HCT116 (cell line): ENCODE measurements at regions not wholly inside any gene's neighbourhood (a gene's known extent, or its start where the extent isn't known, plus 50 kb on each side); places are given as distances from the start of the nearest gene placed in this dataset.

Experiments used
- ATAC-seq: fragments of 200-7000 bp; cut with Tn5 transposase; 2 replicates; pipeline ENCODE4 v1.9.1; 2020; ENCODE audit warnings: mild to moderate bottlenecking, moderate library complexity
- BruUV-seq: library from RNA; stranded (reverse); fragments of 400-500 nt; replicated peaks from 2 replicates; lab custom pipeline; 2021; lab: Mats Ljungman, UMichigan
- CTCF ChIA-PET: fragments of 300-600 bp; sonication (Branson Sonifier 250); formaldehyde crosslinking; loops from one replicate; lab custom pipeline; 2021; ENCODE audit warnings: antibody characterized with exemption; lab: Charles Lee
- POLR2A ChIA-PET: fragments of 300-600, 350-600 bp; sonication (Branson Sonifier 250); formaldehyde crosslinking; loops from one replicate; lab custom pipeline; 2021; ENCODE audit warnings: antibody characterized with exemption; lab: Charles Lee
- RAD21 ChIA-PET, 2 experiments: fragments of 300-600 bp; sonication (Branson Sonifier 250); formaldehyde crosslinking; loops; one replicate each; lab custom pipeline; 2023; ENCODE audit warnings: low total read pairs in 2 of 2; ENCODE audit not compliant: uncharacterized antibody in 2 of 2, unreplicated experiment in 2 of 2, low non-redundant PET in 1 of 2; lab: Charles Lee
- DNase-seq: peaks from one replicate; pipeline ENCODE4 v3.0.0-alpha.2; 2010; ENCODE audit warnings: low read depth, low spot score
- H2AFZ ChIP-seq: fragments of 200-600 bp; shearing (Covaris generic), sonication (generic); 2 replicates; pipeline ENCODE4 v1.6.1; 2017; ENCODE audit warnings: low read depth, mixed run types, mixed read lengths, antibody characterized with exemption, low read length; ENCODE audit not compliant: poor library complexity, severe bottlenecking
- H3K27ac ChIP-seq: 2 replicates; pipeline ENCODE4 v1.5.1; 2012; ENCODE audit warnings: low read depth, low read length
- H3K27me3 ChIP-seq: fragments of 200-600 bp; sonication (generic); 2 replicates; pipeline ENCODE4 v1.6.1; 2016; ENCODE audit warnings: mixed run types, low read length, mixed read lengths; ENCODE audit not compliant: insufficient read depth
- H3K36me3 ChIP-seq, 2 experiments: fragments of 200-500 bp in 1 of 2; fragments of 200-600 bp in 1 of 2; sonication (Bioruptor generic) in 1 of 2; sonication (generic) in 1 of 2; 2 replicates each; pipeline versions ENCODE4 v1.5.1 to v1.6.1; 2014 to 2016; ENCODE audit warnings: low read length in 2 of 2, inconsistent platforms in 1 of 2, mixed read lengths in 1 of 2, mixed run types in 1 of 2; ENCODE audit not compliant: insufficient read depth in 2 of 2, control insufficient read depth in 1 of 2
- H3K4me1 ChIP-seq, 2 experiments: fragments of 200-600 bp in 1 of 2; sonication (generic) in 1 of 2; 2 replicates each; pipeline versions ENCODE4 v1.5.1 to v1.6.1; 2012 to 2017; ENCODE audit warnings: low read length in 2 of 2, inconsistent platforms in 1 of 2, mild to moderate bottlenecking in 1 of 2, mixed read lengths in 1 of 2, mixed run types in 1 of 2, moderate library complexity in 1 of 2; ENCODE audit not compliant: insufficient read depth in 2 of 2, control insufficient read depth in 1 of 2
- H3K4me2 ChIP-seq: fragments of 200-600 bp; sonication (generic); 2 replicates; pipeline ENCODE4 v1.6.1; 2017; ENCODE audit warnings: mixed run types, low read length, mixed read lengths
- H3K4me3 ChIP-seq, 2 experiments: fragments of 200-600 bp in 1 of 2; sonication (generic) in 1 of 2; replicated peaks in 1 of 2; 2 replicates each; pipeline ENCODE4 v1.5.1; 2011 to 2016; ENCODE audit warnings: low read length in 2 of 2, control low read depth in 1 of 2, low read depth in 1 of 2, mild to moderate bottlenecking in 1 of 2, mixed read lengths in 1 of 2, mixed run types in 1 of 2
- H3K79me2 ChIP-seq: fragments of 200-600 bp; sonication (generic); 2 replicates; pipeline ENCODE4 v1.6.1; 2017; ENCODE audit warnings: mild to moderate bottlenecking, mixed run types, low read length, moderate library complexity, mixed read lengths; ENCODE audit not compliant: insufficient read depth
- H3K9ac ChIP-seq: fragments of 200-600 bp; sonication (generic); 2 replicates; pipeline ENCODE4 v1.6.1; 2016; ENCODE audit warnings: low read length, mixed read lengths
- H3K9me2 ChIP-seq: fragments of 200-600 bp; sonication (generic), shearing (Covaris generic); 2 replicates; pipeline ENCODE4 v1.6.1; 2017; ENCODE audit warnings: mixed run types, mild to moderate bottlenecking, moderate library complexity; ENCODE audit not compliant: insufficient read depth
- H3K9me3 ChIP-seq, 2 experiments: fragments of 200-500 bp in 1 of 2; fragments of 200-600 bp in 1 of 2; sonication (Bioruptor generic) in 1 of 2; sonication (generic) in 1 of 2; 2 replicates each; pipeline ENCODE4 v1.6.1; 2014 to 2017; ENCODE audit warnings: low read length in 2 of 2, mixed read lengths in 2 of 2, inconsistent platforms in 1 of 2, low read depth in 1 of 2, mild to moderate bottlenecking in 1 of 2, mixed run types in 1 of 2, moderate library complexity in 1 of 2; ENCODE audit not compliant: control insufficient read depth in 1 of 2, insufficient read depth in 1 of 2
- H4K20me1 ChIP-seq: fragments of 200-600 bp; sonication (generic), shearing (Covaris generic); 2 replicates; pipeline ENCODE4 v1.6.1; 2017; ENCODE audit warnings: mixed run types, mild to moderate bottlenecking, moderate library complexity; ENCODE audit not compliant: insufficient read depth
- CBX3 ChIP-seq: IDR thresholded peaks from 2 replicates; pipeline ENCODE4 v1.6.1; 2012; ENCODE audit warnings: low read depth
- CEBPB ChIP-seq: IDR thresholded peaks from 2 replicates; pipeline ENCODE4 v1.6.1; 2012; ENCODE audit warnings: low read depth
- CTCF ChIP-seq, 3 experiments: fragments of 200-600 bp in 1 of 3; sonication (generic) in 1 of 3; IDR thresholded peaks in 2 of 3; conservative IDR thresholded peaks in 1 of 3; 2 replicates each; pipeline ENCODE4 v1.5.1; 2012 to 2017; ENCODE audit warnings: low read depth in 2 of 3, low read length in 2 of 3, antibody characterized with exemption in 1 of 3, borderline replicate concordance in 1 of 3, control low read depth in 1 of 3, mild to moderate bottlenecking in 1 of 3, mixed read lengths in 1 of 3, mixed run types in 1 of 3, moderate library complexity in 1 of 3; ENCODE audit not compliant: insufficient read depth in 1 of 3
- EGR1 ChIP-seq: IDR thresholded peaks from 2 replicates; pipeline ENCODE4 v1.6.1; 2012; ENCODE audit warnings: low read depth
- ELF1 ChIP-seq: IDR thresholded peaks from 2 replicates; pipeline ENCODE4 v1.6.1; 2012; ENCODE audit warnings: low read depth, borderline replicate concordance
- EZH2 ChIP-seq: fragments of 200-600 bp; sonication (generic); IDR thresholded peaks from 2 replicates; pipeline ENCODE4 v1.6.1; 2017; ENCODE audit warnings: antibody characterized with exemption, mixed run types
- EZH2phosphoT487 ChIP-seq: fragments of 200-600 bp; IDR thresholded peaks from 2 replicates; pipeline ENCODE4 v1.6.1; 2018; ENCODE audit warnings: antibody characterized with exemption, borderline replicate concordance
- JUND ChIP-seq: IDR thresholded peaks from 2 replicates; pipeline ENCODE4 v1.6.1; 2012
- RAD21 ChIP-seq: IDR thresholded peaks from 2 replicates; pipeline ENCODE4 v1.6.1; 2012; ENCODE audit warnings: low read depth, mild to moderate bottlenecking
- SP1 ChIP-seq: IDR thresholded peaks from 2 replicates; pipeline ENCODE4 v1.6.1; 2012; ENCODE audit warnings: low read depth
- TCF7L2 ChIP-seq: IDR thresholded peaks from 2 replicates; pipeline ENCODE4 v1.7.0; 2011; ENCODE audit warnings: borderline replicate concordance, inconsistent platforms; ENCODE audit not compliant: insufficient read depth, insufficient read length; ENCODE audit errors: extremely low read depth
- YY1 ChIP-seq: IDR thresholded peaks from 2 replicates; pipeline ENCODE4 v1.6.1; 2011; ENCODE audit warnings: low read length, low read depth, moderate library complexity, mild to moderate bottlenecking; ENCODE audit not compliant: insufficient replicate concordance; ENCODE audit errors: extremely low read depth
- ZFX ChIP-seq: fragments of 450-650 bp; IDR thresholded peaks from 2 replicates; pipeline ENCODE4 v1.6.1; 2017
- ZNF274 ChIP-seq: fragments of 200-500 bp; sonication (Bioruptor generic); IDR thresholded peaks from 2 replicates; pipeline ENCODE4 v1.6.1; 2014; ENCODE audit warnings: mild to moderate bottlenecking, low read depth, low read length, inconsistent platforms
- intact Hi-C: fragments of 100-400 bp; cut with micrococcal nuclease; formaldehyde crosslinking; loops from 2 replicates; pipeline ENCODE4 v1.10.0; 2022
- TF ChIP-seq, protein P1 (sequence below): IDR thresholded peaks from 2 replicates; pipeline ENCODE4 v1.6.1; 2012
- TF ChIP-seq, protein P2 (sequence below): IDR thresholded peaks from 2 replicates; pipeline ENCODE4 v1.6.1; 2011; ENCODE audit warnings: mild to moderate bottlenecking, low read length, moderate library complexity; ENCODE audit not compliant: insufficient replicate concordance; ENCODE audit errors: extremely low read depth

- CTCF ChIA-PET: interaction anchor here (1.5 kb wide), 1 partner anchor 9 kb away, joined by 3 read pairs; no protein-coding TSS in a partner anchor
These were observed 513.1 kb downstream of the MIAT start for GRCh38 chr22:27170491-27170890.

GRCh38 chr22:27171212-27171611 lies 513.8 kb downstream of the MIAT start:
- ATAC-seq (no peak), DNase-seq (no peak)
- no peak overlapping the region for H2AFZ ChIP-seq
- peaks cover 31% of the 10 kb centered on the region for H3K27me3 ChIP-seq
- intact Hi-C loops: no loop called here
- CTCF ChIA-PET: no interaction called here
- POLR2A ChIA-PET: no interaction called here
- H3K79me2 ChIP-seq: no peaks in the 10 kb centered on the region
- no peak overlapping the region for H3K4me3 ChIP-seq
- H3K36me3 ChIP-seq: no peaks in the 10 kb centered on the region
- H3K9me3 ChIP-seq: no peaks in the 10 kb centered on the region
- no peak overlapping the region for H3K27ac ChIP-seq
- no peak overlapping the region for H3K4me2 ChIP-seq
- no TSS peak for BruUV-seq
- H4K20me1 ChIP-seq: no peaks in the 10 kb centered on the region
- RAD21 ChIA-PET: no interaction called here
- H3K9ac ChIP-seq: no peak overlapping the region
- H3K9me2 ChIP-seq: no peaks in the 10 kb centered on the region
- H3K4me1 ChIP-seq: peaks cover 10 to 14% of the 10 kb centered on the region in 2 experiments
- no peak for TF ChIP-seq ZFX
- no peak for TF ChIP-seq EGR1
- TF ChIP-seq, protein P1, sequence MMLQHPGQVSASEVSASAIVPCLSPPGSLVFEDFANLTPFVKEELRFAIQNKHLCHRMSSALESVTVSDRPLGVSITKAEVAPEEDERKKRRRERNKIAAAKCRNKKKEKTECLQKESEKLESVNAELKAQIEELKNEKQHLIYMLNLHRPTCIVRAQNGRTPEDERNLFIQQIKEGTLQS: no peak
- no peak for TF ChIP-seq JUND
- TF ChIP-seq, protein P2, sequence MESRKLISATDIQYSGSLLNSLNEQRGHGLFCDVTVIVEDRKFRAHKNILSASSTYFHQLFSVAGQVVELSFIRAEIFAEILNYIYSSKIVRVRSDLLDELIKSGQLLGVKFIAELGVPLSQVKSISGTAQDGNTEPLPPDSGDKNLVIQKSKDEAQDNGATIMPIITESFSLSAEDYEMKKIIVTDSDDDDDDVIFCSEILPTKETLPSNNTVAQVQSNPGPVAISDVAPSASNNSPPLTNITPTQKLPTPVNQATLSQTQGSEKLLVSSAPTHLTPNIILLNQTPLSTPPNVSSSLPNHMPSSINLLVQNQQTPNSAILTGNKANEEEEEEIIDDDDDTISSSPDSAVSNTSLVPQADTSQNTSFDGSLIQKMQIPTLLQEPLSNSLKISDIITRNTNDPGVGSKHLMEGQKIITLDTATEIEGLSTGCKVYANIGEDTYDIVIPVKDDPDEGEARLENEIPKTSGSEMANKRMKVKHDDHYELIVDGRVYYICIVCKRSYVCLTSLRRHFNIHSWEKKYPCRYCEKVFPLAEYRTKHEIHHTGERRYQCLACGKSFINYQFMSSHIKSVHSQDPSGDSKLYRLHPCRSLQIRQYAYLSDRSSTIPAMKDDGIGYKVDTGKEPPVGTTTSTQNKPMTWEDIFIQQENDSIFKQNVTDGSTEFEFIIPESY: no peak
- TF ChIP-seq ELF1: no peak
- no peak for TF ChIP-seq CTCF (IDR thresholded peaks at IDR 0.05 in 2 of 3, conservative IDR thresholded peaks at IDR 0.05 in 1 of 3; ENCODE audit: borderline replicate concordance in 1 of 3, insufficient read depth in 1 of 3, low read depth in 2 of 3, low read length in 2 of 3)
- TF ChIP-seq TCF7L2: no peak
- TF ChIP-seq EZH2phosphoT487: no peak
- TF ChIP-seq RAD21: no peak
- no peak for TF ChIP-seq YY1
- TF ChIP-seq CBX3: no peak
- TF ChIP-seq EZH2: no peak
- TF ChIP-seq ZNF274: no peak
- no peak for TF ChIP-seq SP1
- no peak for TF ChIP-seq CEBPB

More at GRCh38 chr22:27170491-27170890, 513.1 kb downstream of the MIAT start:
- Histone ChIP-seq H3K79me2 (no peaks in the 10 kb centered on the region), H3K9me3 (no peaks in the 10 kb centered on the region), H3K9ac (no peak overlapping the region), H4K20me1 (no peaks in the 10 kb centered on the region), H3K36me3 (no peaks in the 10 kb centered on the region), H3K4me3 (no peak overlapping the region), H3K4me2 (peak overlapping the region; percentile 54), H3K4me1 (peaks cover 10 to 14% of the 10 kb centered on the region in 2 experiments), H3K27ac (no peak overlapping the region), H3K27me3 (peaks cover 24% of the 10 kb centered on the region), H2AFZ (no peak overlapping the region), H3K9me2 (no peaks in the 10 kb centered on the region)
- TF ChIP-seq RAD21 (no peak), SP1 (peak; percentile 30; the same call in 1 of the 2 replicates)
- ATAC-seq: peak; percentile 85
- RAD21 ChIA-PET: no interaction called here
- POLR2A ChIA-PET: no interaction called here
- intact Hi-C loops: no loop called here
- peak; percentile 29 for DNase-seq
- no TSS peak for BruUV-seq
